Activated CD8-positive, alpha-beta T cell treated with anti-CD3 and anti-CD28 coated beads for 36 hours (primary cell): ENCODE measurements at regions not wholly inside any gene's neighbourhood (a gene's known extent, or its start where the extent isn't known, plus 50 kb on each side); places are given as distances from the start of the nearest gene placed in this dataset.

Experiments used
- ATAC-seq: fragments of 200-7000 bp; cut with Tn5 transposase; one replicate; pipeline ENCODE4 v1.10.0; 2021; ENCODE audit warnings: mild to moderate bottlenecking, moderate library complexity
- CTCF ChIA-PET: fragments of 350-600 bp; sonication (Branson Sonifier 250); formaldehyde crosslinking; loops from one replicate; lab custom pipeline; 2021; ENCODE audit warnings: antibody characterized with exemption; lab: Charles Lee
- POLR2A ChIA-PET: fragments of 350-600 bp; sonication (Branson Sonifier 250); formaldehyde crosslinking; loops from one replicate; lab custom pipeline; 2021; ENCODE audit warnings: antibody characterized with exemption; lab: Charles Lee
- DNase-seq: peaks from one replicate; pipeline ENCODE4 v3.0.0-alpha.2; 2020
- H3K27ac Mint-ChIP-seq: one replicate; pipeline ENCODE4 v1.8.0; 2021; ENCODE audit warnings: mild to moderate bottlenecking, mixed read lengths
- H3K27me3 Mint-ChIP-seq: one replicate; pipeline ENCODE4 v1.8.0; 2021; ENCODE audit warnings: mixed read lengths
- H3K36me3 Mint-ChIP-seq: one replicate; pipeline ENCODE4 v1.8.0; 2021; ENCODE audit warnings: low read depth, mixed read lengths
- H3K4me1 Mint-ChIP-seq: one replicate; pipeline ENCODE4 v1.8.0; 2021; ENCODE audit warnings: low read depth, mixed read lengths
- H3K4me3 Mint-ChIP-seq: one replicate; pipeline ENCODE4 v1.8.0; 2021; ENCODE audit warnings: mild to moderate bottlenecking, moderate library complexity, mixed read lengths
- H3K9me3 Mint-ChIP-seq: one replicate; pipeline ENCODE4 v1.8.0; 2021; ENCODE audit warnings: mixed read lengths
- intact Hi-C: fragments of 100-400 bp; cut with micrococcal nuclease; formaldehyde crosslinking; loops from one replicate; pipeline ENCODE4 v1.10.0; 2022
- TF ChIP-seq, protein P1 (sequence below): fragments of 200-600 bp; IDR thresholded peaks from one replicate; pipeline ENCODE4 v1.8.0; 2022; ENCODE audit warnings: antibody characterized with exemption, mild to moderate bottlenecking

DNA sequence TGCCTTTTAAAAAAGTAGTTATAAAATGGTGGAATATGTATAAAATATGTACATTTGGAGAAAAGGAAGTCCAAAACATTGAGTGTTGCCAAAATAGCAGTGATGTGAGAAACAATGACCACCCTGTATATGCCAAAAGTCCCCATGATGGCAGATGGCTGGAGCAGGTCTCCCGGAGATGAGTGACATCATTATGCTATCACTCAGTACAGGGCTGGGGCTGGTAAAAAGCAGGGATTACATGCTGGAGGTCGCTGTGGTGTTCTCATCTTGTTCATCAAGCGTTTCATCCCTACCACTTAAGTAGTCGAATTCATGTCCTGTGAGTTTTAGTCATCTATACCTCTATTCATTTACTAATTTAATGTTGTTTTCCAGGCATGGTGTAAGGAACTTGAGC, 315.3 kb upstream of the SLC35B3 start:
- H3K9me3 Mint-ChIP-seq, result no peaks in the 10 kb centered on the region
- intact Hi-C loops, result no loop called here
- no peak overlapping the region for H3K4me3 Mint-ChIP-seq
- H3K4me1 Mint-ChIP-seq, result no peaks in the 10 kb centered on the region
- DNase-seq (no peak), ATAC-seq (no peak)
- ChIA-PET POLR2A (no interaction called here), CTCF (no interaction called here)
- no peaks in the 10 kb centered on the region for H3K27me3 Mint-ChIP-seq
- H3K27ac Mint-ChIP-seq, result no peak overlapping the region
- no peaks in the 10 kb centered on the region for H3K36me3 Mint-ChIP-seq
- TF ChIP-seq, protein P1, sequence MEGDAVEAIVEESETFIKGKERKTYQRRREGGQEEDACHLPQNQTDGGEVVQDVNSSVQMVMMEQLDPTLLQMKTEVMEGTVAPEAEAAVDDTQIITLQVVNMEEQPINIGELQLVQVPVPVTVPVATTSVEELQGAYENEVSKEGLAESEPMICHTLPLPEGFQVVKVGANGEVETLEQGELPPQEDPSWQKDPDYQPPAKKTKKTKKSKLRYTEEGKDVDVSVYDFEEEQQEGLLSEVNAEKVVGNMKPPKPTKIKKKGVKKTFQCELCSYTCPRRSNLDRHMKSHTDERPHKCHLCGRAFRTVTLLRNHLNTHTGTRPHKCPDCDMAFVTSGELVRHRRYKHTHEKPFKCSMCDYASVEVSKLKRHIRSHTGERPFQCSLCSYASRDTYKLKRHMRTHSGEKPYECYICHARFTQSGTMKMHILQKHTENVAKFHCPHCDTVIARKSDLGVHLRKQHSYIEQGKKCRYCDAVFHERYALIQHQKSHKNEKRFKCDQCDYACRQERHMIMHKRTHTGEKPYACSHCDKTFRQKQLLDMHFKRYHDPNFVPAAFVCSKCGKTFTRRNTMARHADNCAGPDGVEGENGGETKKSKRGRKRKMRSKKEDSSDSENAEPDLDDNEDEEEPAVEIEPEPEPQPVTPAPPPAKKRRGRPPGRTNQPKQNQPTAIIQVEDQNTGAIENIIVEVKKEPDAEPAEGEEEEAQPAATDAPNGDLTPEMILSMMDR, result no peak

DNA sequence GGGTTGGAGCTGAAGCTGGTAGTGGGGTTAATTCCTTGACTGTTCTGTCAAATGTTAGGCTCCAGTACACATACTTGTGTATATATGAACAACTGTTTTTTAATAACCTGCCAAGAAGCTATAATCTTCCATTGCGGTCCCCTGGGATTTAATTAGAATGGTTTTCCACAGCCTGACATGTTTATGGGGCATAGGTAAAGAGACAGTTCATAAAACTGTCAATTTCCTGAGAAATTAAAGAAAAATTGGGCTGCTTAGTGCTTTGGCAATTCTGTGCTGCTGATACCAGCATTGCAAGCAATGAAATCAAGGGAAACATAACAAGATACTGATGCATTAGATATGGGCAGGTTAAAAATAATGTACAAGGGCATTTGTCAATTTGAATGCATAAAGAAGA, 314.1 kb upstream of the SLC35B3 start:
- Mint-ChIP-seq H3K4me3 (no peak overlapping the region), H3K4me1 (no peaks in the 10 kb centered on the region), H3K9me3 (peaks cover 4% of the 10 kb centered on the region), H3K27me3 (no peaks in the 10 kb centered on the region), H3K36me3 (no peaks in the 10 kb centered on the region), H3K27ac (no peak overlapping the region)
- no peak for ATAC-seq
- TF ChIP-seq, protein P1, result no peak
- POLR2A ChIA-PET, result no interaction called here
- CTCF ChIA-PET, result no interaction called here
- intact Hi-C loops, result no loop called here
- DNase-seq, result no peak

GRCh38 chr6:8743170-8743745, 307.9 kb upstream of the SLC35B3 start:
- no peaks in the 10 kb centered on the region for H3K27me3 Mint-ChIP-seq
- no peaks in the 10 kb centered on the region for H3K36me3 Mint-ChIP-seq
- peaks cover 4% of the 10 kb centered on the region for H3K9me3 Mint-ChIP-seq
- H3K4me1 Mint-ChIP-seq, result peaks cover 9% of the 10 kb centered on the region
- intact Hi-C loops, result no loop called here
- ATAC-seq (peak; percentile 69), DNase-seq (peak; percentile 2)
- H3K27ac Mint-ChIP-seq, result no peak overlapping the region
- TF ChIP-seq, protein P1, result no peak
- POLR2A ChIA-PET, result no interaction called here
- H3K4me3 Mint-ChIP-seq, result peak overlapping the region; percentile 66
- CTCF ChIA-PET, result no interaction called here

DNA sequence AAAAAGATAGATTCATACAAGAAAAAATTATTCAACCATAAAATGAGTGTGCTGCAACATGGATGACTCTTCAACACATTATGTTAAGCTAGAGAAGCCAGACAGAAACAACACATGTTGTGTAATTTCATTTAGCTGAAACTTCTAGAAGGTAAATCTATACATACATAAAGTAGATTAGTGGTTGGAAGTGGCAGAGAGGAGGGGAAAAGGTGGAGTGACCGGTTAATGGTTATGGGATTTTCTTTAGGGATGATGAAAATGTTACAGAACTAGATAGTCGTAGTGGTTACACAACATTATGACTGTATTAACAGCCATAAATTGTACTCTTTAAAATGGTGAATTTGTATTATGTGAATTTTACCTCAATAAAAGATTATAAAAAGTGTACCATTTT, 304.1 kb upstream of the SLC35B3 start:
- peaks cover under 1% of the 10 kb centered on the region for H3K9me3 Mint-ChIP-seq
- no peaks in the 10 kb centered on the region for H3K27me3 Mint-ChIP-seq
- ATAC-seq (no peak), DNase-seq (no peak)
- intact Hi-C loops, result no loop called here
- peaks cover 9% of the 10 kb centered on the region for H3K4me1 Mint-ChIP-seq
- no peak overlapping the region for H3K4me3 Mint-ChIP-seq
- TF ChIP-seq, protein P1, result no peak
- no peaks in the 10 kb centered on the region for H3K36me3 Mint-ChIP-seq
- POLR2A ChIA-PET, result no interaction called here
- H3K27ac Mint-ChIP-seq, result no peak overlapping the region
- CTCF ChIA-PET, result no interaction called here

- intact Hi-C loops, result no loop called here
- ChIA-PET POLR2A (no interaction called here), CTCF (no interaction called here)
- H3K4me1 Mint-ChIP-seq, result peaks cover 9% of the 10 kb centered on the region
- DNase-seq (no peak), ATAC-seq (no peak)
- no peaks in the 10 kb centered on the region for H3K9me3 Mint-ChIP-seq
- no peaks in the 10 kb centered on the region for H3K36me3 Mint-ChIP-seq
- no peak overlapping the region for H3K4me3 Mint-ChIP-seq
- H3K27me3 Mint-ChIP-seq, result peaks cover under 1% of the 10 kb centered on the region
- TF ChIP-seq, protein P1, result no peak
- H3K27ac Mint-ChIP-seq, result no peak overlapping the region
These were observed 303.6 kb upstream of the SLC35B3 start for GRCh38 chr6:8738951-8739350.
